AG09319 (cell line): ENCODE measurements at regions not wholly inside any gene's neighbourhood (a gene's known extent, or its start where the extent isn't known, plus 50 kb on each side); places are given as distances from the start of the nearest gene placed in this dataset.

Experiments
- DNase-seq: peaks from one replicate; pipeline ENCODE4 v3.0.0-alpha.2; 2010; ENCODE audit warnings: low read depth; ENCODE audit errors: extremely low read depth
- TF ChIP-seq, protein P1 (sequence below): IDR thresholded peaks from 2 replicates; pipeline ENCODE4 v1.5.1; 2011; ENCODE audit warnings: low read depth, mild to moderate bottlenecking, inconsistent platforms, low read length, moderate library complexity

GRCh38 chr3:117117188-117117936 lies 407.8 kb downstream of the TUSC7 start:
- TF ChIP-seq, protein P1, sequence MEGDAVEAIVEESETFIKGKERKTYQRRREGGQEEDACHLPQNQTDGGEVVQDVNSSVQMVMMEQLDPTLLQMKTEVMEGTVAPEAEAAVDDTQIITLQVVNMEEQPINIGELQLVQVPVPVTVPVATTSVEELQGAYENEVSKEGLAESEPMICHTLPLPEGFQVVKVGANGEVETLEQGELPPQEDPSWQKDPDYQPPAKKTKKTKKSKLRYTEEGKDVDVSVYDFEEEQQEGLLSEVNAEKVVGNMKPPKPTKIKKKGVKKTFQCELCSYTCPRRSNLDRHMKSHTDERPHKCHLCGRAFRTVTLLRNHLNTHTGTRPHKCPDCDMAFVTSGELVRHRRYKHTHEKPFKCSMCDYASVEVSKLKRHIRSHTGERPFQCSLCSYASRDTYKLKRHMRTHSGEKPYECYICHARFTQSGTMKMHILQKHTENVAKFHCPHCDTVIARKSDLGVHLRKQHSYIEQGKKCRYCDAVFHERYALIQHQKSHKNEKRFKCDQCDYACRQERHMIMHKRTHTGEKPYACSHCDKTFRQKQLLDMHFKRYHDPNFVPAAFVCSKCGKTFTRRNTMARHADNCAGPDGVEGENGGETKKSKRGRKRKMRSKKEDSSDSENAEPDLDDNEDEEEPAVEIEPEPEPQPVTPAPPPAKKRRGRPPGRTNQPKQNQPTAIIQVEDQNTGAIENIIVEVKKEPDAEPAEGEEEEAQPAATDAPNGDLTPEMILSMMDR = no peak
- no peak for DNase-seq

DNA sequence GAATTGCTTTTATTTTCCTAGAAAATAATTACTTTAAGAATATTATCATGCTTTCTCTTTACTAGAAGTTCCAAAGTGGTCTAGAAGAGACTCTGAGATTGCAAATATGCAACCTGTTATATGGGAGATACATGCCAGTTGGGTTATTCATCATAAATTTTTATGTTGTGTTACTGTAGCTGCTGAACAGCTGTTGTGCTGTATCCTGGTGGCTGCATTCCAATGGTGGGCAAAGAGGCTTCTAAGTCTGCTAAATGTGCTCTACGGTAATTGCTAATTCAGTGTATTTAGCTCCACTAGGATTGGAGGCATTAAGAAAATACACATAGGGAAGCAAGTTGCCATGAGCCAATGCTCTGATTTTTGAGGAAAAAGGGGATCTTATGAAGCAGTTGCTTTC lies 409.0 kb downstream of the TUSC7 start:
- TF ChIP-seq, protein P1 = no peak

GRCh38 chr3:117120014-117120413 lies 410.4 kb downstream of the TUSC7 start:
- TF ChIP-seq, protein P1 = no peak
- no peak for DNase-seq

More for the DNA sequence above, 409.0 kb downstream of the TUSC7 start:
- no peak for DNase-seq

GRCh38 chr3:117122609-117123008 lies 413.0 kb downstream of the TUSC7 start:
- no peak for DNase-seq
- TF ChIP-seq, protein P1 = no peak

DNA sequence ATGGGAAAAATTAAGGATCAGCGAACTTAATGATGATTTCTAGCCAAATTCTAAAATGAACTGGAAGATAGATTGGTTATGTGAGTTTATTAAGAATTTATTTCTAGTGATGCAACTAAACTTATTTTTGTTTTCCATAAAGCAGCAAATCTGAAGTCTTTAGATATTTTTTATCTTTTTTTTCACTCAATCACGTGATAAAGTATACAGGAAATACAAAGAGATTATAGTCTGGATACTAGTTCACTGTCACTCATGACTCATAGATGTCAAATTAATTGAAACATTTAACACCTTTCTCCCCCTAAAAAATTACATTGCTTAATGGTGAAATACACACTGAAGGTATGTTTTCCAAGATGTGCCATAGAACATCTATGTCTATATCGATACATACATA lies 416.9 kb downstream of the TUSC7 start:
- DNase-seq = no peak
- TF ChIP-seq, protein P1 = no peak

DNA sequence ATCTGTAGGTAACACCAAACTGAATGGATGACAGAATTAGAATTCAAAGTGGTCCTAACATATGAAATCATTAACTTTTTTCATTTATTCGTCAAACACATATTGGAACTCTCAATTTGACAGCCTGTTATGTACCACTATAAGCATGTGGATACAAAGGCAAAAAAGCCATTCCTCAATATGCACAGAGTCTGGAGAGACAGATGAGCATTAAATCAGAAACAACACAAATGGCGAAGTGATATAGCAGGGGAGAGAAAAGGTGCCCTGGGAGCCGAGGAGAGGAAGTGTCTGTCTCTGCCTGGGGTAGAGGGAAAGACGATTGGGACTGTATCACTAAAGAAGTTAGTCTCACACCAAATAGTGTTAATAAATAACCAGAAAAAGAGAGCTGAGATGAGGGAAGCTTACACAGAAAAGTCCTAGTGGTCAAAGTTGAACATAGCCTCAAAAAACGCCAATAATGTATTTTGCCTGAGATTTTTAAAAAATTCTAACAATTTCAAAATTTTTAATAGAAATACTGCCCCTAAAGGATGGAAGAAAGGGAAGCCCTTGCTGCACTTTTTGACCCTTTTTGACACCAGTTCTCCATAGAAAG lies 417.5 kb downstream of the TUSC7 start:
- TF ChIP-seq, protein P1 = no peak
- DNase-seq = no peak

DNA sequence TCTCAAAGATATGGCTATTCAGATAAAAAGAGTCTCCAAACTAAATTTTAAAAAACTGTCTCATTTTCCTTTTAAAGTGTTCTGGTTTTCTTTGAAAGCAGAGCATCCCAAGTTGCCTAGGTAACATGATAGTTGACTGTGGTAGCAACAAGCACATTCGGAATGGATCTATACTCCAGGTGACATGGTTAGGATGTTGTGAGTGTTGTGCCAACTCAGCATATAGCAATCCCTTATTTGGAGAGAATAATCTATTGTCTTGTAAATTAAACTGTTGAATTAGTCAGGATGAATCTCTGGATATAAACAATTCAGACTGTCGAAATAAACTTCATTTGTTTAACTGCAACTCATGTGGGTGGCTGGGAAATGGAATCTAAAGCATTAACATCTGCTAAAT lies 418.6 kb downstream of the TUSC7 start:
- TF ChIP-seq, protein P1 = no peak
- DNase-seq = no peak
